ENCODE measurements at regions not wholly inside any gene's neighbourhood (a gene's known extent, or its start where the extent isn't known, plus 50 kb on each side); places are given as distances from the start of the nearest gene placed in this dataset.

GRCh38 chr1:73401666-73402065, 796.3 kb downstream of the LRRIQ3 start:
- TF ChIP-seq CTCF (IDR thresholded peaks at IDR 0.05) (peak; percentile 25; the same call in 1 of the 2 replicates), ZFX (IDR thresholded peaks at IDR 0.05; ENCODE audit: borderline replicate concordance) (no peak)

All from 22Rv1 (cell line).